ENCODE measurements at regions not wholly inside any gene's neighbourhood (a gene's known extent, or its start where the extent isn't known, plus 50 kb on each side); places are given as distances from the start of the nearest gene placed in this dataset.
"Not testable (repeated sequence)": the region's sequence is repeated elsewhere in the genome, so short reads cannot be mapped to it uniquely, and the experiment has no call there.

DNA sequence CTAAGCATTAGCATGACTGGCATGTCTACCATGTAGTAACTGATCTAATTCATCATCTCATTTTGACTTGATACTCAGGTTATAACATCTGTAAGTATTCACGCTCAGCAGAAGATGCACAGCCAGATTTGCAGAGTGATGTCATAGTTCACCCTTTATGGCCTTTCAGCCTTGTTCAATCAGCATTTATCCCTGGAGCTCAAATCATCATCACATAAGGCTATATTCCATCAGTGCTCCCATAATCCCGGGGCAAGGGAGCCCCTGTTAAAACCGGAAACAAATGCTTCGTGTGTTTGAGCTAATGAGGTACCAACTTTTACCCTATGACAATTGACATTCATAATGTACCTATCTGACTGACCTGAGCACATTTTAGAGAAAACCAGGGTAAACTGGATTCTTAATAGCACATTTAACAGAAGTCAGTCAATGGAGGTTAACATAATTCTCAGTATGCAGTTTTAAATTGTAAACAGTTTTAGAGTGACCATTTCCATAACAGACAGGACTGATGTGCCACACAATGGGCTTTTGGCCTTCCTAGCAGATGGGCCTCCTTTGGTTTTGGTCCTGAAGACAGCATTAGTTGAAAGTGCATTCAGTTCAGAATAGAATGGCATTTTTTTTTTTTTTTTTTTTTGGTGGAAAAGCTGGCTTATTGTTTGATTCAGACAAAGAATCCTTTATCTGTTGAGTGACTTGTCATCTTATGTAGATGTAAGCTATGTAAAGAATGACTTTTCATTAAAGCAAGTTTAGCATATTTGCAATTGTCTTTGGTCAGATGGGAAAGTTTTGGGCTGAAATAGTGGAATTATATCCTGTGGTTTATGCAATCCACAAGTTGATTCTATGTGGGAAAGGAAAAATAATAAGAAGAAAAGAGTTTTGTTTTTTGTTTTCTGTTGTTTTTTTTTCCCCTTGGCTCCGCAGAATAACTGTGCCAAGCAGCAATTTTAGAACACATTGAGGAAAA is 866.0 kb upstream of the ACVR2A start:
- H3K27ac ChIP-seq (ENCODE audit: low read length in 2 of 2), result no peak overlapping the region
- ATAC-seq (ENCODE audit: low read depth), result no peak
- Mint-ChIP-seq H3K4me1 (no peaks in the 10 kb centered on the region), H3K27me3 (no peaks in the 10 kb centered on the region), H3K9me3 (ENCODE audit: insufficient read depth) (no peaks in the 10 kb centered on the region), H3K4me3 (no peak overlapping the region), H3K27ac (no peak overlapping the region)
- 100% methylated on average over 1 of the region's 5 CpGs for WGBS (ENCODE audit: insufficient coverage)
- no peak for DNase-seq
- ChIA-PET CTCF (no interaction called here), POLR2A (no interaction called here)
- H4K20me1 ChIP-seq (ENCODE audit: control insufficient read depth, insufficient read depth, low read length, poor library complexity, severe bottlenecking), result no peaks in the 10 kb centered on the region
- H3K27me3 ChIP-seq (replicated peaks in 1 of 4; ENCODE audit: control extremely low read depth in 1 of 4, control insufficient read depth in 3 of 4, insufficient read depth in 4 of 4, low read length in 3 of 4), result no peaks in the 10 kb centered on the region
- H3K4me1 ChIP-seq (ENCODE audit: control insufficient read depth in 2 of 2, insufficient read depth in 2 of 2, low read length in 2 of 2), result no peaks in the 10 kb centered on the region
- H3K4me3 ChIP-seq (ENCODE audit: control extremely low read depth in 1 of 5, extremely low read depth in 1 of 5, insufficient read depth in 1 of 5, low read depth in 2 of 5, low read length in 4 of 5), result no peak overlapping the region
- no peaks in the 10 kb centered on the region for H3K9me3 ChIP-seq (ENCODE audit: control extremely low read depth in 1 of 3, control insufficient read depth in 2 of 3, insufficient read depth in 1 of 3, low read length in 2 of 3)
- no peak overlapping the region for H3K4me2 ChIP-seq (replicated peaks; ENCODE audit: low read depth, low read length, poor library complexity, severe bottlenecking)
- H3K79me2 ChIP-seq (ENCODE audit: control insufficient read depth, insufficient read depth, low read length), result no peaks in the 10 kb centered on the region
- no peaks in the 10 kb centered on the region for H3K36me3 ChIP-seq (replicated peaks in 1 of 2; ENCODE audit: control extremely low read depth in 1 of 2, control insufficient read depth in 1 of 2, extremely low read depth in 1 of 2, insufficient read depth in 2 of 2, low read length in 1 of 2)
- H2AFZ ChIP-seq (ENCODE audit: insufficient read depth, low read depth, low read length, poor library complexity, severe bottlenecking), result no peak overlapping the region
- TF ChIP-seq, protein P1, sequence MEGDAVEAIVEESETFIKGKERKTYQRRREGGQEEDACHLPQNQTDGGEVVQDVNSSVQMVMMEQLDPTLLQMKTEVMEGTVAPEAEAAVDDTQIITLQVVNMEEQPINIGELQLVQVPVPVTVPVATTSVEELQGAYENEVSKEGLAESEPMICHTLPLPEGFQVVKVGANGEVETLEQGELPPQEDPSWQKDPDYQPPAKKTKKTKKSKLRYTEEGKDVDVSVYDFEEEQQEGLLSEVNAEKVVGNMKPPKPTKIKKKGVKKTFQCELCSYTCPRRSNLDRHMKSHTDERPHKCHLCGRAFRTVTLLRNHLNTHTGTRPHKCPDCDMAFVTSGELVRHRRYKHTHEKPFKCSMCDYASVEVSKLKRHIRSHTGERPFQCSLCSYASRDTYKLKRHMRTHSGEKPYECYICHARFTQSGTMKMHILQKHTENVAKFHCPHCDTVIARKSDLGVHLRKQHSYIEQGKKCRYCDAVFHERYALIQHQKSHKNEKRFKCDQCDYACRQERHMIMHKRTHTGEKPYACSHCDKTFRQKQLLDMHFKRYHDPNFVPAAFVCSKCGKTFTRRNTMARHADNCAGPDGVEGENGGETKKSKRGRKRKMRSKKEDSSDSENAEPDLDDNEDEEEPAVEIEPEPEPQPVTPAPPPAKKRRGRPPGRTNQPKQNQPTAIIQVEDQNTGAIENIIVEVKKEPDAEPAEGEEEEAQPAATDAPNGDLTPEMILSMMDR (IDR thresholded peaks at IDR 0.05), result no peak
- no peak for TF ChIP-seq EZH2 (IDR thresholded peaks at IDR 0.05; ENCODE audit: borderline replicate concordance, insufficient read depth, low read depth, low read length, poor library complexity, severe bottlenecking)
- intact Hi-C loops (cut with micrococcal nuclease), result no loop called here
- no peak overlapping the region for H3K9ac ChIP-seq (ENCODE audit: low read length)

DNA sequence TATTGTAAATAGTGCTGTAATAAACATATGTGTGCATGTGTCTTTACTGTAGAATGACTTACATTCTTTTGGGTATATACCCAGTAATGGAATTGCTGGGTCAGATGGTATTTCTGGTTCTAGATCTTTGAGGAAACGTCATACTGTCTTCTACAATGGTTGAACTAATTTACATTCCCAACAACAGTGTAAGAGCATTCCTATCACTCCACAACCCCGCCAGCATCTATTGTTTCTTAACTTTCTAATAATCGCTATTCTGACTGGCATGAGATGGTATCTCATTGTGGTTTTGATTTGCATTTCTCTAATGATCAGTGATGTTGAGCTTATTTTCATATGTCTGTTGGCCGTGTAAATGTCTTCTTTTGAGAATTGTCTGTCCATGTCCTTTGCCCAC is 873.8 kb upstream of the ACVR2A start:
- WGBS (ENCODE audit: insufficient coverage), result 92% methylated on average over 2 of the region's 4 CpGs
- H3K4me3 ChIP-seq (ENCODE audit: control extremely low read depth in 1 of 5, extremely low read depth in 1 of 5, insufficient read depth in 1 of 5, low read depth in 2 of 5, low read length in 4 of 5); H3K27me3 ChIP-seq (replicated peaks in 1 of 4; ENCODE audit: control extremely low read depth in 1 of 4, control insufficient read depth in 3 of 4, insufficient read depth in 4 of 4, low read length in 3 of 4); intact Hi-C loops (cut with micrococcal nuclease); H3K27ac ChIP-seq (ENCODE audit: low read length in 2 of 2); H3K79me2 ChIP-seq (ENCODE audit: control insufficient read depth, insufficient read depth, low read length); ATAC-seq (ENCODE audit: low read depth); DNase-seq; H3K27ac Mint-ChIP-seq; H4K20me1 ChIP-seq (ENCODE audit: control insufficient read depth, insufficient read depth, low read length, poor library complexity, severe bottlenecking); CTCF ChIA-PET; H3K27me3 Mint-ChIP-seq; H3K4me2 ChIP-seq (replicated peaks; ENCODE audit: low read depth, low read length, poor library complexity, severe bottlenecking); H3K4me1 ChIP-seq (ENCODE audit: control insufficient read depth in 2 of 2, insufficient read depth in 2 of 2, low read length in 2 of 2); H3K4me1 Mint-ChIP-seq; H3K4me3 Mint-ChIP-seq; POLR2A ChIA-PET; H2AFZ ChIP-seq (ENCODE audit: insufficient read depth, low read depth, low read length, poor library complexity, severe bottlenecking); H3K9ac ChIP-seq (ENCODE audit: low read length); H3K9me3 ChIP-seq (ENCODE audit: control extremely low read depth in 1 of 3, control insufficient read depth in 2 of 3, insufficient read depth in 1 of 3, low read length in 2 of 3); H3K36me3 ChIP-seq (replicated peaks in 1 of 2; ENCODE audit: control extremely low read depth in 1 of 2, control insufficient read depth in 1 of 2, extremely low read depth in 1 of 2, insufficient read depth in 2 of 2, low read length in 1 of 2): not testable (repeated sequence)
- peaks cover 16% of the 10 kb centered on the region for H3K9me3 Mint-ChIP-seq (ENCODE audit: insufficient read depth)

DNA sequence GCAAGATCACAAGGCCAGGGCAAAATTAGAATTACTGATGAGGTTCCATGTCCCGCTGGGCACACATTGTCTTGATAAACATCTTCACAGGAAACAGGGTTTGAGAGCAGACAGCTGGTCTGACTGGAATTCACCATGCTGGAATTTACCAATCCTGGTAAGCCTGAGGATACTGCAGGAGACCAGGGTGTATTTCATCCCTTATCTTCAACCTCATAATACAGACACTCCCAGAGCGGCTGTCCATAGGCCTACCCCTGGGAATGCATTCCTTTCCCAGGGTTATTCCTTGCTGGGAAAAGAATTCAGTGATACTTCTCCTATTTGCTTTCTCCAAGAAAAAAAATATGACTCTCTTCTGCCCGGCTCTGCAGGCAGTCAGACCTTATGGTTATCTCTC is 875.1 kb upstream of the ACVR2A start:
- H4K20me1 ChIP-seq (ENCODE audit: control insufficient read depth, insufficient read depth, low read length, poor library complexity, severe bottlenecking); H2AFZ ChIP-seq (ENCODE audit: insufficient read depth, low read depth, low read length, poor library complexity, severe bottlenecking); H3K4me1 Mint-ChIP-seq; H3K36me3 ChIP-seq (replicated peaks in 1 of 2; ENCODE audit: control extremely low read depth in 1 of 2, control insufficient read depth in 1 of 2, extremely low read depth in 1 of 2, insufficient read depth in 2 of 2, low read length in 1 of 2); H3K27me3 ChIP-seq (replicated peaks in 1 of 4; ENCODE audit: control extremely low read depth in 1 of 4, control insufficient read depth in 3 of 4, insufficient read depth in 4 of 4, low read length in 3 of 4); CTCF ChIA-PET; DNase-seq; H3K27me3 Mint-ChIP-seq; H3K9ac ChIP-seq (ENCODE audit: low read length); H3K4me1 ChIP-seq (ENCODE audit: control insufficient read depth in 2 of 2, insufficient read depth in 2 of 2, low read length in 2 of 2); H3K4me2 ChIP-seq (replicated peaks; ENCODE audit: low read depth, low read length, poor library complexity, severe bottlenecking); H3K4me3 Mint-ChIP-seq; ATAC-seq (ENCODE audit: low read depth); H3K27ac Mint-ChIP-seq; POLR2A ChIA-PET; intact Hi-C loops (cut with micrococcal nuclease); H3K9me3 ChIP-seq (ENCODE audit: control extremely low read depth in 1 of 3, control insufficient read depth in 2 of 3, insufficient read depth in 1 of 3, low read length in 2 of 3); H3K79me2 ChIP-seq (ENCODE audit: control insufficient read depth, insufficient read depth, low read length); H3K27ac ChIP-seq (ENCODE audit: low read length in 2 of 2); H3K4me3 ChIP-seq (ENCODE audit: control extremely low read depth in 1 of 5, extremely low read depth in 1 of 5, insufficient read depth in 1 of 5, low read depth in 2 of 5, low read length in 4 of 5): not testable (repeated sequence)
- WGBS (ENCODE audit: insufficient coverage), result 93% methylated on average over 3 of the region's 3 CpGs
- peaks cover 16% of the 10 kb centered on the region for H3K9me3 Mint-ChIP-seq (ENCODE audit: insufficient read depth)
